Cardiac septum (tissue), 1 donor: ENCODE measurements at regions not wholly inside any gene's neighbourhood (a gene's known extent, or its start where the extent isn't known, plus 50 kb on each side); places are given as distances from the start of the nearest gene placed in this dataset.
"Not testable (repeated sequence)": the region's sequence is repeated elsewhere in the genome, so short reads cannot be mapped to it uniquely, and the experiment has no call there.

ENCODE experiments used
- DNase-seq: peaks from one replicate; pipeline ENCODE4 v3.0.0-alpha.2; 2020; ENCODE audit warnings: low spot score
- intact Hi-C: fragments of 100-400 bp; cut with DNase I; formaldehyde crosslinking; loops from one replicate; pipeline ENCODE4 v1.14.0; 2022
- donor health status: DM: no; HTN: no; CAD: no.

DNA sequence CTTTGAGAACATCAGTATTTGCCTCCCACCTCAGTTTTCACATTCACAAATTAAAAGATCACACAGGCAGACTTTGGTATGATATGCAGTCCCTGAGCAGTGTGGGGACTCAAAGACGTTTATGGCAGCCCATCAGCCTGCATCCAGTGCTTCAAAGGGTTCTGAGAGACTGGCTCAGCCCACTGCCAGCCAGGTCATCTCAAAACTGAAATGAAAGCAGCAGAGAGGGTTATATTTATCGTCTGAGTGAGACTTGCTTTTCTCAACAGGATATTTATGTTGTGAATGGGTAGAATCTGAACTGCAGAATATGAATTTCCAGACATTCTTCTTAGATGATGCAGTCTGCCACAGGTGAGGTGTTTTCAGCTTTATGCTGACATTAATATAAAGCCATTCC is 159.8 kb downstream of the NRN1 start:
- intact Hi-C loops, result no loop called here
- DNase-seq, result no peak

DNA sequence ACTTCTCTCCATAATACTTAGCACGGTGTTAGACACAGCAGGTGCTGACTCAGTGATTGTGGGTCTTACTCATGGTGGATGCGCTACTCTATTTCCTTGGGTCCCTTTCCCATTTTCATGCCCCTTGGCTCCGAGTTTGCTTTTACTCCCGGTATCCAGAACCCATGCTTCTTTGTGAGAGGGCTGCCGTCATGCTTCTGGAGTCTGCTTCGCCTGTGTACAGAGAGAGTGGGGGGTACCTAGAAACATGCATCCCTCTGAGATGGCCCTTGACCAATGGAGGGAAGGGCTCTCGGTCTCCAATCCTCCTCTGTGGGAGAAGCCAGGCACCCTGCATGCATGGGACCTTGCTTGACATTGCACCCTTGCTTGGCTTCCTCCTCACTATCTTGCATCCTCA is 160.4 kb downstream of the NRN1 start:
- intact Hi-C loops, result no loop called here
- no peak for DNase-seq

DNA sequence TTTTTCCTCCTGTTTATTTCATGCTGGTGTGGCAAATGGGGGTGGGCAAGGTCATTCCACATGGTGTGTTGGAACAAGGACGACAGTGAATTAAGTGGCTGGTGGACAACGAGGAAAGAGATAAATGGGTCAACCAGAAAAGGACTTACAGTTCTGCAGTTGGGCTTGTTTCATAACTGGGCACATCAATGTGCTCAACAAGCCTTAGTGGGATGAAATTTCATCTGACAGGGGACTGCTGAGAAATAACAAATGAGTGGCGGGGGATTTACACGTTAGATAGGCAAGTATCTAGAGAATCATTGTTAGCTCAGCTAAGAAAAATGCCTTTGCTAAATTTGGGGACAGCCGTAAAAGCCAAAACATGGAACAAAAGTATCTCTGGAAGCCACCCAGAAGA is 163.6 kb downstream of the NRN1 start:
- DNase-seq, result no peak
- intact Hi-C loops, result no loop called here

DNA sequence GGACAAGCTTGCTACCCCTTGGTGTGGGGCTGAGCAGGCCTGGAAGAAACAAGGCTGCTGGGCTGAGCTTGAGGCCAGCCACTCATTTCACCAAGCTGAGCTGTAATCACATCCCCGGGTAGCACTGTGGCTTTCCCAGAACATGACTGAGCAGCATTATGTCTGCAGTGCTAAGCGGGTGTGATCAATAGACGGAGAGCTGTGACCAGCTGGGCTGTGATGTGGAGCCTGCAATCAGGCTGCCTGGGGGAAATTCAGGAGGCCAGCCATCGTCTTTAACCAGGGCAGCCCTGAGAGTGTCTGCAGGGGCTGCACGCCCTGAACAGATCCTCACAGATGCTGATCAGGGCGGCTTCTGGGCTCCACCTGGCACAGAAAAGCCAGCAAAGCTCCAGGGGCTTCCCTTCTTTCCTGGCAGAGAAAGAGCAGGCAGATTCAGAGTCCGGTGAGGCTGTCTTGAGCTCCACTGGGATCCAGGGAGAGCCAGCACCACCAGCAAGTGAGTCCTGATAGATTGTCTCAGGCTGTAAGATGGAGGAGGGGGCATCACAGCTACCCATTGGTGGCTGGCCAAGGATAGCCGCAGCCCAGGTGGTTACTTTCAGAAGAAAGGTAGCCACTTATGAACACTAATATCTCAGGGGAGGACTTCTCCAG is 165.9 kb downstream of the NRN1 start:
- intact Hi-C loops, result no loop called here
- DNase-seq, result no peak

DNA sequence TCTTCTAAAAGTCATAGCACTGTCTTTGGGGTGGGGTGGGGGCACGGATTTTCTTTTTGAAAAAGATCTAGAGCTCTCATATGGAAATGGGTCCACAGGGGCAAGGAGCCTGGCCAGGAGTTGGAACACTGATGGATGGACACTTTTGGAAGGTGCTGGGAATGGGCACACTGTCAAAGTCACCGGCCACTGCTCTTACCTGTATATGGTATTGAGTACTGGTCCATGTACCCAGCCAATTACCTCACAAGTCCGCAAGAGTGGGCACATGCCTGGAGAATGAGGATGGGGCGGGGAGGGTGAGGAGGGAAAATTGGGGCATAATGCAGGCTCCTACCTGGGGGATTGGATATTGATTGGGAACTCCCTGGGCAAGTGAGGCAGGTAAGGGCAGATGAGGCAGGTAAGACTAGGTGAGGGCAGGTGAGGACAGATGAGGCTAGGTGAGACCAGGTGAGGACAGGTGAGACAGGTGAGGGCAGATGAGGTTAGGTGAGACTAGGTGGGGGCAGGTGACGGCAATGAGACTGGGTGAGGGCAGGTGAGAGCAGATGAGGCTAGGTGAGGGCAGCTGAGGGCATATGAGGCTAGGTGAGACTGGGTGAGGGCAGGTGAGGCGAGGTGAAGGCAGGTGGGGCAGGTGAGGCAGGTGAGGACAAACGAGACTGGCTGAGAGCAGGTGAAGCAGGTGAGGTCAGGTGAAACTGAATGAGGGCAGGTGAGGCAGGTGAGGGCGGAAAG is 167.9 kb downstream of the NRN1 start:
- intact Hi-C loops, result no loop called here
- no peak for DNase-seq

DNA sequence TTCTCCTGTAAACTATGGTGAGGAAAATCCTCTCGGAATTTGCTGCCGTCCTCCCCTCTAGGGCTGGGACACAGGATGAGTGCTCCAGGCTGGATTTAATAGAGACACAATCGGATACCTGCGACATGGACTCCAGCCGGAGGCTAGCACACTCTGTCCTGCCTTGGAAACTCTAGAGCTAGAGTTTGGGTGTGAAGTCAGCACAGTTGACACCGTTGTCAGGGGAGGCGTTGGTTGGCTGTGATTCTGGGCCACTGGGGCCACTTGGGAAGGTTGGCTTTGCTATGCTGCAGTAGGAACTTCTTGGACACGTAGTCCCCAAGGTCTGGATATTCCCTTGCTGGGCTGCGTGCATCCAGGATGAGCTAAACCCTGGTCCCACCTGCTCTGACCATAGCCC is 169.4 kb downstream of the NRN1 start:
- intact Hi-C loops, result no loop called here
- DNase-seq, result no peak

DNA sequence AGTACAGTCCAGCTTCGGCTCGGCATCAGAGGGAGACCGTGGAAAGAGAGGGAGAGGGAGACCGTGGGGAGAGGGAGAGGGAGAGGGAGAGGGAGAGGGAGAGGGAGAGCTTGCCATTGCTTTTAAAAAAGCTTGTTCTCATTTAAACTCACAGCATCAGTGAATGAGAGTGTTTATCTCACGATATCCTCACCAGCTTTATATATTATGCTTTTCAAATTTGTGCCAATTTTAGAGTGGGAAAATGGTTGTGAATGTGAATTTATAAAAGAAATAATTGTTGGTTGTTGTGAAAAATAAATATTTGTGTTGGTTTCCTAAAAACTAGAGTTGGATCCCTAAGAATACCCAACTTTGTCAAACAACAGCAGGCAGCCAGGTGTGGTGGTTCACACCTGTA is 170.1 kb downstream of the NRN1 start:
- intact Hi-C loops, DNase-seq: not testable (repeated sequence)

DNA sequence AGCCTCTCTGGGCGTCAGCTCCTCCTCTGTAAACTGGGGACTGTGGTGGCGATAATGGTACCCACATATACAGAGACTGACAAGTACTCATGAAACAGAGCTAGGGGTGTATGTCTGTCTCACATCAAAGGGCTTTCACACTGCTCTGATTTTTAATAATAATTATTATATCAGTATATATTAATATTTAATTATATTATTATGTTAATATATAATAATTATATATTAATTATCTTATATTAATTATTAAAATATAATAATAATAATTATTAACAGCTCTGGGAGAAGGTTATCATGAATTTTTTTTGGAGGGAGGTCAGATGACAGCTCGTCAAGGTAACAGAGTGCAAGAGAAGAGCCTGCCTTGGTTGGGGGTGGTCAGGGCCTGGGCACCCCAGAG is 173.6 kb downstream of the NRN1 start:
- intact Hi-C loops, result no loop called here
- DNase-seq, result no peak

DNA sequence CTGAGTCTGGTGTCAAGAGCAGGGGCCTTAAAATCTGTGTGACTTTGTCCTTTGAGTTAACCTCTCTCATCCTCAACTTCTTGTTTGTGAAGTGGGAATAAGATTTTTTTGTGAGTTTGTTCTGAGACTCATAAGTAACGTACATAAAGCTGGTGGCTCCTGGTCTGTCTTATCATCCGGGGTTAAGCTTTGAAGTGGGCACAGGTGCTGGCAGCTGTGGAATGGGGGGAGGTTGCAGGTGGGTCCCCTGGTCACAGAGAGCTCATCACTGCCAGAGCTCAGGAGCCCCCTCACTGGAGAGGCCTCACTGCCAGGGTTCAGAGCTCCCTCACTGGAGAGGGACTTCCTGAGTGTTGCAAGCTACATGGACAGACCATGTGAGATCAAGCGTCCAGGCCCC is 174.1 kb downstream of the NRN1 start:
- intact Hi-C loops, result no loop called here
- DNase-seq, result no peak

DNA sequence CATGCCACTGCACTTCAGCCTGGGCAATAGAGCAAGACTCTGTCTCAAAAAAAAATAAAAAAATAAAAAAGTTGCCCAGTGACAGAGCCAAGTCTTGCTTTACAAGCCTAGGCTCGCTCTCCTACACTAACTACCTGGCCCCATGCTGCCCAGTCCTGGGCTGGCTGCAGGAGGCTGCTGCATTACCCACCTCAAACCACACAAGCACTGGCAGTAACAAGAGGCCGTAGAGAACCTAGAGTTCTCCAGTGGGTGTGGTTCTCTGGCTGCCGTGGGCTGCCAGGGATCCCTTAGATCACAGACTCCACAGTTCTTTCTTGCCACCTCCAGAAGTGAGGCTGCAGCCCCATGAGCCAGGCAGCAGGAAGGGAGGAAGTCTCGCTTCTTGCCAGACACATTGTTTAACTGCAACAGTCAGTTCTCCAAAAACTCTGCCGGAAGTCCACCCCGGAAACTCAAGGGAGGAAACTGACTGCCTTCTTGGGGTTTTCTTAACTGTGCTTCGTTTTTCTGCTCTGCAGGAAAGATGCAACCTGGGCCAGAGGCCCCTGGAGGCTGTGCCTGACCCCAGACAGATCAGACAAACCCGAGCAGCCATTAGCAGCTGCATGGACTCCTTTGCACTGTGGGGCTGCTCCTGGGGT is 175.4 kb downstream of the NRN1 start:
- intact Hi-C loops, DNase-seq: not testable (repeated sequence)

DNA sequence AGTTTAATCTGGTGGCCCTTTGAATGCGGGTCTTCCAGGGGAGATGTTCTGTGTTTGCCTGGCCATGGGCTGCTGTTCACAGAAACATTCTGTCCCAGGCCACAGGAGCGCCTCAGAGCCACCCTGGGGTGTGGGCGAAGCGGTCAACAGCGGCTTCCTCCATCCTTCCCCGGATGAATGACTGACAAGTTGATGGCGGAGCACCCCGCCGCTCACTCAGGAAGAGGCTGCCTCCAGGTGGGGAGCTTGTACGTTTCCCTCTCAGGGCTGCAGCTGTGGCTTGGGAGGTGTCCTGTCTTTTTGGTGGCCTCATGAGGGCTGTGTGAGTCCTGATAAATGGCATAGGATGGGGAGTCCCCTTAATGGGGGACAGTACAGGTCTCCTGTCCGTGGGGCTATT is 178.4 kb downstream of the NRN1 start:
- intact Hi-C loops, result no loop called here
- no peak for DNase-seq

DNA sequence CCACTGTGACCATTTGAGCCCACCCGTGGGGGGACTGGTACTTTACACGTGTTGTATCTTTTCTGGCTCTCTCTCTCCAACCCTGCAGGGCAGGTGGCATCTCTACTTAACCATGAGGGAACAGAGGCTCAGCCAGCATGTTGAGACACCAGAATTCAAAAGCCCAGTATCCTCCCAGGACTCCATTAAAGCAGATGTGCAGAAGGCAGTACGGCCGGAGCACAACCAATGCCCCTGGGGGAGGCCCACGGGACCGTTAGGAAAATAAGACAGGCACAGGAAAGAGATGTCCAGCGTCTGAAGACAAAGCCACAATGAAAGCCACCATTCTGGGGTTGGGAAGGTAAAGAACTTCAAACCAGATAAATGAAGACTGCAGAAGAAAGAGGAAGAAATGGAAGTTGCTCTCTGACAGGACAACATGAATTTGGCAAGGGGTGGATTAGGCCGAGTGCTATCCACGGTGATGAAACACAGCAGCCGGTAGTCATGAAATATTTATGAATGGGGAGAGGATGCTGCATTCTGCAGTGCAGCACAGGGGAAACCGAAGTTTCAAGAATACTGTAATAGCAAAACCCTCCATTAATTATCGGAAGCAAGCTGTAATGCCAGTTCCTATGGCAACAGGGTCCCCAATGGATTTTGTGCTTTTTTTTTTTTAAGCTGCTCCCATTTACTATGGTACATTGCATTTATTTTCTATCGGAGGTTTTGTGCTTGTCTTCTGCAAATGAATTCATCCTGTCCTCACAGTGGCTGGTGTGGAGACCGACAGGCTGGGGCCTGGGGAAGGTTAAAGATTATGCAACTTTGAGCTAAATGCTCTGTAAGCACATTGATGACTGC is 179.4 kb downstream of the NRN1 start:
- intact Hi-C loops, result no loop called here
- peak; percentile 54 for DNase-seq

DNA sequence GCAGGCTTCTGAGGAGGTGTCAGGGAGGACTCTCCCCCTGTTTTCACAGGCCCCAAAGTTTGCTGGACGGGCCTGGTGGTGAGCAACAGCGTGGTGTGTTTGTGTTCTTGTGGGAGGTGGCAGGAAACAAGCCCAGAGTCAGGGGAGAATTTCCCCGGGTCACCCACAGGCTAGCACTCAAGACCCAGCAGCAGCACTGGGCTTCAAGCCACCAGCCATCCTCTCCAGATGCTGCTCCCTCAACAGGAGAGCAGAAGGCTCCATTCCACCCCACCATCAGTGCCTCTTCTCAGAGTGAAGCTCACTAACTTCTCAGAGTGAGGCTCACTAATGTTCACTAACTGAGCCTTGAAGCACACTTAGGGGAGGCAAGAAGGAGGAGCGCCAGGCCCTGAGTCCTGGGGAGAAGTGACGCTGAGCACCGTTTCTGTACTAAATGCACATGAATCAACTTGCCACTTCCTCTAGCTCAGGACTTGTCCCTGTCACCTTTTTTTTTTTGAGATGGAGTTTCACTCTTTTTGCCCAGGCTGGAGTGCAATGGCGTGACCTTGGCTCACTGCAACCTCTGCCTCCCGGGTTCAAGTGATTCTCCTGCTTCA is 182.2 kb downstream of the NRN1 start:
- DNase-seq, intact Hi-C loops: not testable (repeated sequence)
